HCT116 (cell line): ENCODE measurements at regions not wholly inside any gene's neighbourhood (a gene's known extent, or its start where the extent isn't known, plus 50 kb on each side); places are given as distances from the start of the nearest gene placed in this dataset.

ENCODE experiments used
- ATAC-seq: fragments of 200-7000 bp; cut with Tn5 transposase; 2 replicates; pipeline ENCODE4 v1.9.1; 2020; ENCODE audit warnings: mild to moderate bottlenecking, moderate library complexity
- BruUV-seq: library from RNA; stranded (reverse); fragments of 400-500 nt; replicated peaks from 2 replicates; lab custom pipeline; 2021; lab: Mats Ljungman, UMichigan
- CTCF ChIA-PET: fragments of 300-600 bp; sonication (Branson Sonifier 250); formaldehyde crosslinking; loops from one replicate; lab custom pipeline; 2021; ENCODE audit warnings: antibody characterized with exemption; lab: Charles Lee
- POLR2A ChIA-PET: fragments of 300-600, 350-600 bp; sonication (Branson Sonifier 250); formaldehyde crosslinking; loops from one replicate; lab custom pipeline; 2021; ENCODE audit warnings: antibody characterized with exemption; lab: Charles Lee
- RAD21 ChIA-PET, 2 experiments: fragments of 300-600 bp; sonication (Branson Sonifier 250); formaldehyde crosslinking; loops; one replicate each; lab custom pipeline; 2023; ENCODE audit warnings: low total read pairs in 2 of 2; ENCODE audit not compliant: uncharacterized antibody in 2 of 2, unreplicated experiment in 2 of 2, low non-redundant PET in 1 of 2; lab: Charles Lee
- DNase-seq: peaks from one replicate; pipeline ENCODE4 v3.0.0-alpha.2; 2010; ENCODE audit warnings: low read depth, low spot score
- H2AFZ ChIP-seq: fragments of 200-600 bp; shearing (Covaris generic), sonication (generic); 2 replicates; pipeline ENCODE4 v1.6.1; 2017; ENCODE audit warnings: low read depth, mixed run types, mixed read lengths, antibody characterized with exemption, low read length; ENCODE audit not compliant: poor library complexity, severe bottlenecking
- H3K27ac ChIP-seq: 2 replicates; pipeline ENCODE4 v1.5.1; 2012; ENCODE audit warnings: low read depth, low read length
- H3K27me3 ChIP-seq: fragments of 200-600 bp; sonication (generic); 2 replicates; pipeline ENCODE4 v1.6.1; 2016; ENCODE audit warnings: mixed run types, low read length, mixed read lengths; ENCODE audit not compliant: insufficient read depth
- H3K36me3 ChIP-seq, 2 experiments: fragments of 200-500 bp in 1 of 2; fragments of 200-600 bp in 1 of 2; sonication (Bioruptor generic) in 1 of 2; sonication (generic) in 1 of 2; 2 replicates each; pipeline versions ENCODE4 v1.5.1 to v1.6.1; 2014 to 2016; ENCODE audit warnings: low read length in 2 of 2, inconsistent platforms in 1 of 2, mixed read lengths in 1 of 2, mixed run types in 1 of 2; ENCODE audit not compliant: insufficient read depth in 2 of 2, control insufficient read depth in 1 of 2
- H3K4me1 ChIP-seq, 2 experiments: fragments of 200-600 bp in 1 of 2; sonication (generic) in 1 of 2; 2 replicates each; pipeline versions ENCODE4 v1.5.1 to v1.6.1; 2012 to 2017; ENCODE audit warnings: low read length in 2 of 2, inconsistent platforms in 1 of 2, mild to moderate bottlenecking in 1 of 2, mixed read lengths in 1 of 2, mixed run types in 1 of 2, moderate library complexity in 1 of 2; ENCODE audit not compliant: insufficient read depth in 2 of 2, control insufficient read depth in 1 of 2
- H3K4me2 ChIP-seq: fragments of 200-600 bp; sonication (generic); 2 replicates; pipeline ENCODE4 v1.6.1; 2017; ENCODE audit warnings: mixed run types, low read length, mixed read lengths
- H3K4me3 ChIP-seq, 2 experiments: fragments of 200-600 bp in 1 of 2; sonication (generic) in 1 of 2; replicated peaks in 1 of 2; 2 replicates each; pipeline ENCODE4 v1.5.1; 2011 to 2016; ENCODE audit warnings: low read length in 2 of 2, control low read depth in 1 of 2, low read depth in 1 of 2, mild to moderate bottlenecking in 1 of 2, mixed read lengths in 1 of 2, mixed run types in 1 of 2
- H3K79me2 ChIP-seq: fragments of 200-600 bp; sonication (generic); 2 replicates; pipeline ENCODE4 v1.6.1; 2017; ENCODE audit warnings: mild to moderate bottlenecking, mixed run types, low read length, moderate library complexity, mixed read lengths; ENCODE audit not compliant: insufficient read depth
- H3K9ac ChIP-seq: fragments of 200-600 bp; sonication (generic); 2 replicates; pipeline ENCODE4 v1.6.1; 2016; ENCODE audit warnings: low read length, mixed read lengths
- H3K9me2 ChIP-seq: fragments of 200-600 bp; sonication (generic), shearing (Covaris generic); 2 replicates; pipeline ENCODE4 v1.6.1; 2017; ENCODE audit warnings: mixed run types, mild to moderate bottlenecking, moderate library complexity; ENCODE audit not compliant: insufficient read depth
- H3K9me3 ChIP-seq, 2 experiments: fragments of 200-500 bp in 1 of 2; fragments of 200-600 bp in 1 of 2; sonication (Bioruptor generic) in 1 of 2; sonication (generic) in 1 of 2; 2 replicates each; pipeline ENCODE4 v1.6.1; 2014 to 2017; ENCODE audit warnings: low read length in 2 of 2, mixed read lengths in 2 of 2, inconsistent platforms in 1 of 2, low read depth in 1 of 2, mild to moderate bottlenecking in 1 of 2, mixed run types in 1 of 2, moderate library complexity in 1 of 2; ENCODE audit not compliant: control insufficient read depth in 1 of 2, insufficient read depth in 1 of 2
- H4K20me1 ChIP-seq: fragments of 200-600 bp; sonication (generic), shearing (Covaris generic); 2 replicates; pipeline ENCODE4 v1.6.1; 2017; ENCODE audit warnings: mixed run types, mild to moderate bottlenecking, moderate library complexity; ENCODE audit not compliant: insufficient read depth
- EGR1 ChIP-seq: IDR thresholded peaks from 2 replicates; pipeline ENCODE4 v1.6.1; 2012; ENCODE audit warnings: low read depth
- EZH2 ChIP-seq: fragments of 200-600 bp; sonication (generic); IDR thresholded peaks from 2 replicates; pipeline ENCODE4 v1.6.1; 2017; ENCODE audit warnings: antibody characterized with exemption, mixed run types
- EZH2phosphoT487 ChIP-seq: fragments of 200-600 bp; IDR thresholded peaks from 2 replicates; pipeline ENCODE4 v1.6.1; 2018; ENCODE audit warnings: antibody characterized with exemption, borderline replicate concordance
- JUND ChIP-seq: IDR thresholded peaks from 2 replicates; pipeline ENCODE4 v1.6.1; 2012
- MAX ChIP-seq: IDR thresholded peaks from 2 replicates; pipeline ENCODE4 v1.6.1; 2012
- SIN3A ChIP-seq: IDR thresholded peaks from 2 replicates; pipeline ENCODE4 v1.6.1; 2012; ENCODE audit warnings: low read depth
- SP1 ChIP-seq: IDR thresholded peaks from 2 replicates; pipeline ENCODE4 v1.6.1; 2012; ENCODE audit warnings: low read depth
- ZFX ChIP-seq: fragments of 450-650 bp; IDR thresholded peaks from 2 replicates; pipeline ENCODE4 v1.6.1; 2017
- intact Hi-C: fragments of 100-400 bp; cut with micrococcal nuclease; formaldehyde crosslinking; loops from 2 replicates; pipeline ENCODE4 v1.10.0; 2022

- Histone ChIP-seq H3K9me3 (no peaks in the 10 kb centered on the region), H4K20me1 (no peaks in the 10 kb centered on the region), H3K4me1 (no peaks in the 10 kb centered on the region), H3K9ac (no peak overlapping the region), H3K27ac (no peak overlapping the region), H3K4me3 (no peak overlapping the region)
- DNase-seq (no peak), ATAC-seq (no peak)
- BruUV-seq = no TSS peak
- TF ChIP-seq EGR1 (no peak), SP1 (no peak)
- TF ChIP-seq, all 23 proteins: peak for 0
- Histone ChIP-seq H3K79me2 (no peaks in the 10 kb centered on the region), H3K27me3 (no peaks in the 10 kb centered on the region), H3K36me3 (no peaks in the 10 kb centered on the region), H3K4me2 (no peak overlapping the region), H3K9me2 (no peaks in the 10 kb centered on the region), H2AFZ (no peak overlapping the region)
- intact Hi-C loops = no loop called here
- ChIA-PET POLR2A (no interaction called here), RAD21 (no interaction called here), CTCF (no interaction called here)
Observed at GRCh38 chr18:60199505-60199904, 173.1 kb downstream of the MC4R start.

GRCh38 chr18:60197671-60198462 is 174.7 kb downstream of the MC4R start:
- RAD21 ChIA-PET = no interaction called here
- ATAC-seq (no peak), DNase-seq (no peak)
- H3K9me2 ChIP-seq = no peaks in the 10 kb centered on the region
- no peak overlapping the region for H3K4me3 ChIP-seq
- no TSS peak for BruUV-seq
- POLR2A ChIA-PET = no interaction called here
- H3K36me3 ChIP-seq = no peaks in the 10 kb centered on the region
- no peak overlapping the region for H2AFZ ChIP-seq
- H3K9me3 ChIP-seq = no peaks in the 10 kb centered on the region
- H3K4me2 ChIP-seq = no peak overlapping the region
- intact Hi-C loops = no loop called here
- H3K79me2 ChIP-seq = no peaks in the 10 kb centered on the region
- H3K4me1 ChIP-seq = no peaks in the 10 kb centered on the region
- no peak overlapping the region for H3K27ac ChIP-seq
- CTCF ChIA-PET = no interaction called here
- no peak for TF ChIP-seq JUND
- TF ChIP-seq MAX = no peak
- no peak for TF ChIP-seq EZH2
- TF ChIP-seq EZH2phosphoT487 = no peak
- no peak for TF ChIP-seq ZFX
- no peak for TF ChIP-seq SIN3A
- TF ChIP-seq EGR1 = no peak
- H3K27me3 ChIP-seq = no peaks in the 10 kb centered on the region
- no peaks in the 10 kb centered on the region for H4K20me1 ChIP-seq
- H3K9ac ChIP-seq = no peak overlapping the region
